NCI-H748 treated with DMSO at 0.1 percent for 48 hours (cell line): ENCODE measurements at regions not wholly inside any gene's neighbourhood (a gene's known extent, or its start where the extent isn't known, plus 50 kb on each side); places are given as distances from the start of the nearest gene placed in this dataset.
A peak's percentile ranks its signal among the peaks of the same experiment; 100 is the strongest.

Experiments used
- DNase-seq: peaks from one replicate; lab custom pipeline; 2025; lab: John Stamatoyannopoulos, UW

DNA sequence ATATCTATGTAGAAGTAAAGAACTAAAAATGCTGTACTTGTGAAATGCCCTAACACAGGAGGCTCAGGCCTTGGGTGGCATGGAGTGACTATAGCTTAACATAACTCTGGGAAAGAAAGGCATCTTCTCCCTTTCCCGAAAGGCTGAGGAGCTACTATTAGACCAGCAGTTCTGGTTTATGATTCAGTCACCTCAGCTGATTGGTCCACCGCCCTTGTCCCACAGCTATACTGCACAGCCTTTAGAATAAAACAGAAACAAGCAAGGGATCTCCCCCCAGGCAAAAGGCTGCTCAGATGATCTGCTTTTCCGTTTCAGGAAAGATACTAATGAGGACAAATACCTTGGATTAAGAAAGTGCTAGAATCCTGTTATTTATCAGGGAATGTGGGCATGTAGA lies 171.3 kb downstream of the SNCA start:
- DNase-seq, result no peak

DNA sequence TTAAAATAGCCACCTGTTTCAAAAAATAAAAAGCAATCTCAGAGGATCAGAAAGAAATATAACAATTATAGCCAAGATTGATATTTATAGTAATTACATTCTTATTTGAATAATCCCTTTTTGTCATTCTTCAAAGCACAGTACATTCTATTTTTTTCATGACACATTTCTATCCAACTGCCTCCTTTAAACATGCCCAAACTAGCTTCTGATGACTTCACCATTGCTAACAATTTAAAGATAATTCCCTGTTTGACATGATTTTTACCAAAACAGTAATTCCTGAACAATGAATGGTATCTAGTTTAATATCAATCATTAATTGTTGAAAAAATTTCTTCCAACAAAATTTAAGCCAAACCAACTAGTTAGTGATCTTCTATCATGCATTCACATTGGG lies 172.4 kb downstream of the SNCA start:
- DNase-seq, result no peak

DNA sequence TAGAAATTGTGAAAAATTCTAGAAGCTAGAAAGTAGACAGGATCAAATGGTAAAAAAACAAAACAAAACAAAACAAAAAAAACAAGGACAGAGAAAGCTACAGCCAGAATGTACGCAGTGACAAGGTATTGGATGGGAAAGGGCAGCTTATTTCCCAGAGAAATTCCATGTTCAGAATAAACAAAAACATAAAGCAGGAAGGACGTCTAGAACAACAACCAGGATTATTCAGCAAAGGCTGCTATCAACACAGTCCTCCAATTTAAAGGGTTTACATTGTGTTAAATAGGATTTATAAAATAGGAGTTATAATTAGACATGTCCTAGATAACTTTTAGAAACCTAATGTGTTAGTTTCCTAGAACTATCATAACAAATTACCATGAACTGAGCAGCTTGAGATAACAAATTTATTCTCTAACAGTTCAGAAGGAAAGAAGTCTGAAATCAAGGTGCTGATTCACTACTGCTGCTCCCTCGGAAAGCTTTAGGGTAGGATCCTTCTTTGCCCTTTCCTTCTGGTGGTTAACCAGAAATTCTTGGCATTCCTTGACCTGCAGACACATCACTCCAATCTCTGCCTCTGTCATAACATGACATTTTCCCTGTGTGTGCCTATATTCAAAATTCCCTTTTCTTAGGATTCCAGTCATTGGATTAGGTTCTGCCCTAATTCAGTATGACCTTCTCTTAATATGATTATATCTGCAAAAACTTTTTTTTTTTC lies 175.6 kb downstream of the SNCA start:
- no peak for DNase-seq

DNA sequence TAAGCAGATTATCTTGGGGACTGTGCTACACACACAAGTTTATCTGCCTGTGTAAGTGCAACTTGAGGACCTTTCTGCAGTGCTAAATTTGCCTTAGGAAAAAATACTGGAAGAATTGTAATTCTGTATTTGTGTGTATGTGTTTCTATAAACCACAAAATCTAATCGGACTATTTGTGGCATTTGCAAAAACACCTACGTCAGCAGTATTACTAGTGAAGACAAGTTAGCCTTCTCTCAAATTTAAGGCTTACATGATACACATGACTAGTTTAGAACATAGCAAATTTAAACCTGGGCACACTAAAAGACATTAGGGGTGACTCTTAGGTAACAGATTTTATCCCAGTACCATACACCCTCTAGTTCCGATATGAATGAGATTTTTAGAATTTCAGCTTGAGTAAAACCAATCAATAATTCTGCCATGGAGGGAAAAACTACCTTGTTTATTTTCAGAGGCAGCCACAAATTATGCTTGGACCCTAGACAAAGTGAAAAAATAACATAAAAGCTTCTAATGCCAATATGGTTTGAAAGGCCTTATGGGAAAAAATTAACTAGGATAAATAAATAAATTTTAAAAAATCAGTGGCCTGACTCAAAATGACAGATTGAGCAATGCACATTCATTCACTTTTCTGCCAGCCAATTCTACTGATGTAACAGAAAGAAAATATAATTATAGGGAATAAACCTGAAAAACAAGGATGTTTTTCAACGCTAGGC lies 176.4 kb downstream of the SNCA start:
- DNase-seq, result no peak

DNA sequence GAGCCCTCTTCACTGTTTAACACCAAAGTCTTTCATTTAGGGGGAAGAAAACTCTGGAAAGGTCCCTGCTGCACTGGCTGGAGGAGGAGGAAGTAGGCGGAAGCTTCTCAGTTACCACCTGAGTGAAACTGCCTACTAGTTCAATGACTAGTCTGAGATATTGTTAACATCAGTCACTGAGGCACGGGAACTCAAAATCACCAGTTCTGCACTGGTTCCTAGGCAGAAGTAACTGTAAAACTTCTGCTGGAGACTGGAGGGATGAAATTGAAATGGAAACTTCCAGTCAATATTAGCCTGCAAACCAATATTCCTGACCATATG lies 178.3 kb downstream of the SNCA start:
- no peak for DNase-seq

DNA sequence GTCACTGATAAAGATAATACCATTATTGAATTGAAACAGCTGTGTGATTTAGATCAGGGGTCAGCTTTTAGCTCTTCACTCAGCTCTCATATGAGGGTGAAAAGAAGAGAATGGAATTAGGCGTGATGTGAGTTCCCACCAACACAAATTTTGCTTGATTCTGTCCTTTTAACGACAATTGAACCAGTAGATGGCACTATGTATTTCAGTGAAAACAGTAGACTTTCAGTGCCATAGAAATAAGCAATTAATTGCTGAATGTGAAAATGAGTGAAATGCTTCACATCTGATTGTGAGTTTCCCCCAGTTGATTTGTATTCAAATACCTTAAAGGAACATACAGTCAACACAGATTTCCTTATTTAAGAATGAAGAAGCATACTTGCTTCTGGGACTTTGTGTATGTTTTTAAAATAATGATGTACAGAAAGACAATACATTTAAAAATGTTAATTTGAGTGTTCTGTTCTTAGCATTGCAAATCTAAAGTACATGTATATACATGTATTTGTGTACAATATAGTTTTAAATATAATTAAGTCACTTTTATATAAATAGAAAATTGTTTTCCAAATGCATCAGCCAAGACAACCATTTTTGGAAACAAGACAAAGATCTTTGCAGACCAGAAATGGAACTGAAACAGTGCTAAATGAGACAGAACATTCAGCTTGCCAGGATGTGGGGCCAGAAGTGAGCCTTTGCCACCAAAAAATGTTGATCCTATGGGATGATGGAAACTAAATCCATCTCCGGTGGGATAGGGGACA lies 178.8 kb downstream of the SNCA start:
- DNase-seq, result peak; percentile 4

DNA sequence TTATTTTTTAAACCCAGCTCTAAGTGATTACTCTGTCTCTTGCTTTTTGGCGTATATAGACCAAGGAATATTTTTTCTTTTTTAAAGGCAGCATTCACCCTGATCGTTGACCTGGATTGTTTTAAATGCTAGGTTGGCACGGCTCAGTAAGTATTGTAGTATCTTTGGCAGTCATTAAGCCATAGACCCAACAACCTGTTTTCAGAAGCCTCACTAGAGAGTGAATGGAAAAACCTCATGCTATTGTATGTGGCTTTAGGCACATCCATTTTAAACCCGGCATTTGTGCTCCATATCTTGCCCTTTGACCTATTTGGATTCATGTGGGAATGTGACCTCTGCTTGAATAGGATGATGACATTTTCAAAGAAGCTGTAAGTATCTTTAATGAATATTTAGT lies 183.9 kb downstream of the SNCA start:
- DNase-seq, result no peak

DNA sequence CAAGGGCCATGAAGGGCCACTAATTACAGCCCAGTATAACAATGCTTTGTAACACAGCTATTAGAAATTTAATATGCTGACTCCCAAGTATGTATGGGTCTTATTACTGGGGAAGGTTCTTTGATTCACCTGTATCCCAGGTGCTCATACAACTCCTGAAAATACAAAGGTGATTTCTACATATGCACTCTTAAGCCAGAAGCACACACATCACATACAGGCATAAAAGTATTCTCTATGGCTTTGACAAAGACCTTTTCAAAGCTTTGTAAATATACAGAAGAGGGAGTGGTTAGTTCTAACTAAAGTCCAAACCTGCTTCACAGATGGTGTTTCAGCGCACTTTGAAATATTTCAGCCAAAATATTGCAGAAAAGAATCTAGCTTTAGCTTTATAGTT lies 191.5 kb downstream of the SNCA start:
- DNase-seq, result peak; percentile 46

DNA sequence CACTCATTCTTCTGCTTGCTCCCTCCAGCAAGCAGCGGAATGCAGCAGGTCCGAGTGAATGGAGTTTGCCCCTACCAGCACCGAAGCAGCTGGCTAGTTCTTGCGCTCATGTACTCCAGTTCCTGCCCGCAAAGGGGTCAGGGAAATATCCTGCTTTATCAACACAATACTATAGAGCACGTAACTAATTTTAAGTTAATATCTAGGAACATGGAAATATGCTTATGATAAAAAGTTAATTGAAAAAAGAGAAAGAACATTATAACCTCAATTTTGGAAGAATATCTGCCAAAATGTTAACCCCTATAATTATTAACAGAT lies 195.6 kb downstream of the SNCA start:
- DNase-seq, result no peak

DNA sequence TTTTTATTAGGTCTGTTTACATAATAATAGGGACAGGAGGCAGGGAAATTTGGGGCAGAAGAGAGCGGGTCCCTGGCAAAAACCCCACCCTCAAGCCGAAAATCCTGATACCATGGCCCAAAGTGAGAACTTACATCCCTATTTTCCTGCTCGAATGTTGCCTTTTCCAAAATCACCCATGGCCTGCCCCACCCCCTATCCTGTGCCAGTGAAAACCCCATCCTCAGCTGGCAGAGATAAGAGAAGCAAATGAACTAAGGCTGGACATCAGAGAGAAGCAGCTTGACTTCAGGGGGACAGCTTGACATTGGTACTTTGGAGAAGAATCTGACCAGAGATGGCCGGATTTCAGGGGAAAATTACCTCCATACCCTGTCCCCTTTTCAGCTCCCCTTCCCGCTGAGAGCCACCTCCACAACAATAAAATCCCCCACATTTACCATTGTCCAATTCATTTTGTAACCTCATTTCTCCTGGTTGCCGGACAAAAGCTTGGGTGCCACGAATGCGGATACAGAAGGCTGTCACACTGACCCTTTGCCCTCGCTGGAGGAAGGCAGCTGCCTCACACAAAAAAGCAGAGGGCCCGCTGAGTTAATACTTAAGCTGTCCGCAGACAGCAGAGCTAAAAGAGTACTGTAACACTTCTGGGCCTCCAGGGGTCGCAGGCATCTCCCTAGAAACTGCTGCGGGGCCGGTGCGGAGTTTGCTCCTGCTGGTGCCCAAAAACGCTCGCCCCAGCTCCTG lies 196.2 kb downstream of the SNCA start:
- DNase-seq, result no peak

DNA sequence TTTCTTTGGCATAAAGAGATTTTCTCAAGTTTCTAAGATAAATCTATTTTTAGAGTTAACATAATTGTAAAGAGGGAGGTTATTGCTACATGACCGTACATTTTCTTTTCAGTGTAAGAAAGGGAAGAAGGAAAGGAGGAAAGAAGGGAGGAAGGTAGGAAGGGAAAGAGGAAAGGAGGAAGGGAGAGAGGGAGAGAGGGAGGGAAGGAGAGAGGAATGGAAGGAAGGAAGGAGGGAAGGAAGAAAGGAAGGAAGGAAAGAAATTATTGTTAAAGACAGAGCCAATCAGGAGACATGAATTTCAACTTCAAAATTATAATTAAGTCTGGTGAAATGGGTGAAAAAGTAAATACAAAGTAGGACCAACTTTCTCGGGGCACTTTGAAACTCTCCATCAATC lies 197.6 kb downstream of the SNCA start:
- DNase-seq, result no peak

DNA sequence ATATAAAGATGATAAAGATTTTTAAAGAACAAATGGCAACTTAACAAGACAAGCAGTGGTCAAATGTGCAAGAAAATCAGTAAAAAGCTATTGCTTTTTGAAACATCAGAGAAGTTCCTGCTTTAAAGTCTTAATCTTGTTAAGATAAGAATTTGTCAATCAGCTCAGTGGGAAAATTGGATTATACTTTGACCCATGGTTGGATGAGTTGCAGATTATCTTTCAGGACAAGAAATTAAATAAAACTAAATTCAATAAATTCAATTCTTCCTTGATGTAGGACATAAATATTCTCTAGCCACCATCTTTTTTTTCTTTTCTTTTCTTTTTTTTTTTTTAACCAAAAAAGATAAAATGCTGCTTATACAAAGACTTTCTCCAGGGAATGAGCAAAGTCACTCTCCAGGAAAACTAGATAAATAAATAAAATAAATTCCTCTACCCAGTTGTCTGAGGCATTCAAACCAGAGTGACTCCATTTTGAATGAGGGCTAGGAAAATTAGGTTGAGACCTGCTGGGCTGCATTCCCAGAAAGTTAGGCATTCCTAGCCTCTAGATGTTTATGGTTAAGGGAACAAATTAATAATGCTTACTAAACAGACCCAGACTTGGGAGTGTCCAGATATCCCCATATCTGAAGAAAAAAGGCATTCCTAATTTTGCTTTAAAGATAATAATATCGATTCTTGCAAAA lies 211.2 kb downstream of the SNCA start:
- no peak for DNase-seq

DNA sequence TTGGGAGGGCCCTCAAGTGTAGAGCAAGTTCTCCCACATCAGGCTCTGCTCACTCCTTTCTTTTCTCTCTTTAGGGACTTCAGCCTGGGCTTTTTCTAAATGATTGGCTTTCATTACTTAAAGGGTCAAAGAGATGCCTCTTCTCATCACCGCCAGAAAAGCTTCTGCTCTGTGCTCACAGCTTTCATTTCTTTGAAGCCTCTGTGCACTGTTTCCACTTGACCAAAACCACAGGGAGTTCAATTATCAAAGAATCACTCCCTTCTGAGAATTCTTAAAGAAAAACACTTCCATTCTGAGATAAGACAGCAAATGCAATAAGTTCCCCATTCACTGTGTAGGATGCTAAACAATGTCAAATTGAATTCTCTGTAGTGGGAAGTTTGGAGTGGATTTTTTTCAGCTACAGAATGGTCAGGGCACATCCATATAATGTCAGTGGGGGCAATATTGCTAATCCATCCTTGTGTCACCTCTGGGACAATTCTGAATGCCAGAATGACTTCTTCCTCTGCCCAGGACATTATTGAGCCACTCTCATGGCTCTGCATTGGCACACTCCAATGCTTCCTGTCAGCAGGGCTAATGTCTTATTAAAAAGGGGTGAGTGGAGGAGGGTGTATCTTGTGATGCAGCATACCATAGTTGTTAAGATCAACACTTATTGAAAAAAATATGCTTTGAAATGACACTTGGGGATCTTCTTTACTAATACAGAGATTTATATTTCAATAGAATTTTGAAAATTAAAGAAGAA lies 217.6 kb downstream of the SNCA start:
- DNase-seq, result no peak

DNA sequence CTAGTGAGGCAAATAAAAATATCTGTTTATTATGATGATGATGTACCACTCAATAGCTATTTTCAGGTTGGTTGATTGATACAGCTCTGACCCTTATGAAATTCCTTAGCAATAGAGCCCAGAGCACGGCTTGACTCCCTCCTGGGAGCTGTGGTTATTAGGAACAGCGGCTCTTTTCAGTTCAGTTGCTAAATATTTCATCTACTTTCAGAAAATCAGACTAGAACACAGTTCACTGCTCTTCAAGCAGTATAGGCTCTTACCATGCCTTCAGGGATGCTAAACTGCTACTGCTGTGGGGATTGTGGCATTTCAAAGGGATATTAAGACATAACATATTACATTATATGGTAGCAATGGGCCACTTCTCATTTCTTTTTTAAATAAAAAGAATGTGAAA lies 218.8 kb downstream of the SNCA start:
- no peak for DNase-seq

DNA sequence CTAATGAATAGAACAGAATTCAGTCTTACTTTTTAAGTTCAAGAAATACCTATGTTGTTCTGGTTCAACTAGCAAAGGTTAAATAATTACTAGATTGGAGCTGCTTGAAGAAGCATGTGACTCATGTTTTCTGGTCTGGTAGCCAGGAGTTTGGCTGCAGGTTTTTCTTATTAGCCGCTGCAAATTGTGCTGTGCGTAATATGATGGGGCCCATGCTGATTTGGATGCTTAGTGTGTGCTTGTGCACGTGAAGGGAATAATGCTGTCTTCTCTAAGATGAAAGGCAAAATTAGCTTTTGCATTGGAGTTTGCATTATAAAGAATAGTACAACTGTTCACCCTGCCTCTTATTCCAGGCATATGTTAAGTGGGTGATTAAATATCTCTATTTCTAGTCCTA lies 219.6 kb downstream of the SNCA start:
- DNase-seq, result no peak

DNA sequence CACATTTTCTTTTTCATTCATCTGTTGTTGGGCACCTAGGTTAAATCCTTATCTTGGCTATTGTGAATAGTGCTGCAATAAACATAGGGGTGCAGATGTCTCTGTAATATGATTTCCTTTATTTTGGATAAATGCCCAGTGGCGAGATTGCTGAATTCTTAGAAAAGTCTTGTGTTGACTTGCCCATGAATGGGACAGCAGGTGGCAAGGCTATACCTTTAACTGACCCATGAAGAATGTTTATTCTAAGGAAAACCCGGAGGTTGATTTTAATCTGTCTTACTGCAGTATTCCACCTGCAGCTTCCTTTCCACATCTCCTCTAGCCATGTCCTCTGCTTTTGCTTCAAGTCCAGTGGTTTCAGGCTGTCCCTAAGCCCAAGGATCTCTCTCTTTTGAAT lies 220.6 kb downstream of the SNCA start:
- no peak for DNase-seq

DNA sequence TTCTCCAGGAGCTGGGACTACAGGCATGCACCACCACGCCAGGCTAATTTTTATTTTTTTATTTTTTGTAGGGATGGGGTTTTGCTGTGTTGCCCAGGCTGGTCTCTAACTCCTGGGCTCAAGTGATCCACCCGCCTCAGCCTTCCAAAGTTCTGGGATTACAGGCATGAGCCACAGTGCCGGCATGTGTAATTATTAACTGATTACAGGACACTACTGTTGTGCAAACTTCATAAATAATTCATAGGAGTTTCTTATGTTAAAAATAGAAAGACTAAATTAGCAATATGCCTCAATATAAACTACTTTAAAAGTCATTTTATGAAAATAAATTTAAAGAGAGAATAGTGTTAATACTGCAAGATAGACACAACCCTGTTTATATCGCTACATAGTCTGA lies 221.9 kb downstream of the SNCA start:
- DNase-seq, result no peak

DNA sequence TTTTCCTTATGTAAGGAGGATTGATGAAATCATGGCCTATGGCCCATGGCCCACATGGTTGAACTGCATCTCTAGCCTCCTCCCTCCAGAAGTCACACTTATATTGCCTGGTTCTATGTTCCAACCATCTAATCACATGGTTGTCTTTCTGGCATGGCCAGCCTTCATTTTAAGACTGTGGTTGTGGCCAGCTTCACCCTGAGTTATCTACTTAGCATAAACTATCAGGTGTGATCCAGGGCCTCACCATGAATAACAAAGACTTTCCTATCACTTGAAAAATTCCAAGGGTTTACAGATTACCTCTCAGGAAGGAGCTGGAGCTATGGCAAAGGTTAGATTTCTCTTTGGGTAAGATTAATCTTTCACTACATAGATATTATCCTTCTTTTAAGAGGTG lies 222.8 kb downstream of the SNCA start:
- DNase-seq, result no peak

DNA sequence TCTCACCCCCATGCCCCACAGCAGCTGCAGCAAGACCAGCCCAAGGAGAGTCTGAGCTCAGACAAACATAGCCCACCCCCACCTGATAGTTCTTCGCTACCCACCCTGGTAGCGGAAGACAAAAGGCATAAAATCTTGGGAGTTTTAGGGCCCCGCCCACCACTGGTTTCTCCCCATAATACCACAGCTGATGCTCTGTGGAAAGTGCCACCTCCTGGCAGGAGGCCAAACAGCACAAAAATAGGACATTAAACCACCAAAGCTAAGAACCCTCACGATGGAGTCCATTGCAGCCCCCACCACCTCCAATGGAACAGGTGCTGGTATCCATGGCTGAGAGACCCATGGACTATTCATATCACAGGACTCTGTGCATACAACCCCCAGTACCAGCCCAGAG lies 226.7 kb downstream of the SNCA start:
- no peak for DNase-seq

DNA sequence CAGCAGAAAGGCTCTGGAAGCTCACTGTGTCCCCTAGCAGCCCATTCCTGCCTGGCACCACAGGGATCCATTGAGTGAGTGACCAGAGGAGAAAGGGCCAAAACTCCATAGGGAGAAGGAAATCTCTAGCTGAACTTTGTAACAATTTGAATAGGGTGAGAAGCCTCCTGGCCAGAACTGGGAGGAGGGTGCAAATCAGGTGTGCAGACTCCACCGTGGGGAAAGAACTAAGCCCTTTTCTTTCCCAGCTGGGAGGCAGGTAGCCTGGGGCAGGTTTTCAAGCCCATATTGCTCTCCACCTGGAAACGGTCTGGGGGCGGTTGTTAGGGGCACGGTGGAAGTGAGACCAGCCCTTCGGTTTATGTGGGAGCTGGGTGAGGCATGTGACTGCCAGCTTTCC lies 227.2 kb downstream of the SNCA start:
- DNase-seq, result no peak

DNA sequence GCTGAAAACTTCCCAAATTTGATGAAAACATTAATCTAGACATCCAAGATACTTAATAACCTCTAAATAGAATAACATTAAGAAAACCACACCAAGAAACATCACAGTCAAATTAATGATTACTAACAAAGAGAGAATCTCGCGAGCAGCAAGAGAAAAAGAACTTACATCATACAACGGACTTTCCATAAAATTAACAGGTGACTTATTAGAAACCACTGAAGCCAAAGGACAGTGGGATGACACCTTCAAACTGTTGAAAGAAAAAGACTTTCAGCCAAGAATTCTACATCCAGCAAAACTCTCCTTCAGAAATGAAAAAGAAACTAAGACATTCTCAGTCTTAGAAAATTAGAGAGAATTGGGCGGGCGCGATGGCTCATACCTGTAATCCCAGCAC lies 232.0 kb downstream of the SNCA start:
- no peak for DNase-seq
